Ishikawa (cell line): ENCODE measurements at regions not wholly inside any gene's neighbourhood (a gene's known extent, or its start where the extent isn't known, plus 50 kb on each side); places are given as distances from the start of the nearest gene placed in this dataset.

Experiments
- EGR1 ChIP-seq: IDR thresholded peaks from 2 replicates; pipeline ENCODE4 v1.6.1; 2012
- MAX ChIP-seq: IDR thresholded peaks from 2 replicates; pipeline ENCODE4 v1.6.1; 2012
- RAD21 ChIP-seq: IDR thresholded peaks from 2 replicates; pipeline ENCODE4 v1.6.1; 2012; ENCODE audit warnings: low read depth
- TAF1 ChIP-seq: IDR thresholded peaks from 2 replicates; pipeline ENCODE4 v1.6.1; 2012; ENCODE audit warnings: low read depth, mild to moderate bottlenecking
- YY1 ChIP-seq: IDR thresholded peaks from 2 replicates; pipeline ENCODE4 v1.6.1; 2012; ENCODE audit warnings: low read depth

- no peak for TF ChIP-seq MAX
- TF ChIP-seq TAF1, result no peak
- no peak for TF ChIP-seq RAD21
- TF ChIP-seq EGR1, result no peak
- no peak for TF ChIP-seq YY1
Observed at GRCh38 chr3:16072420-16073110, 101.9 kb upstream of the GALNT15 start.
